GM21447 (cell line): ENCODE measurements at regions not wholly inside any gene's neighbourhood (a gene's known extent, or its start where the extent isn't known, plus 50 kb on each side); places are given as distances from the start of the nearest gene placed in this dataset.

Experiments used
- ATAC-seq: cut with Tn5 transposase; IDR thresholded peaks from one replicate; pipeline ENCODE4 v1.9.1; 2021; ENCODE audit not compliant: unreplicated experiment

GRCh38 chr1:91152331-91152730, 130.5 kb upstream of the ZNF644 start:
- ATAC-seq = no peak

GRCh38 chr1:91151702-91152101, 129.9 kb upstream of the ZNF644 start:
- no peak for ATAC-seq

GRCh38 chr1:91148641-91149069, 126.8 kb upstream of the ZNF644 start:
- ATAC-seq = no peak

- ATAC-seq = no peak
Measured at GRCh38 chr1:91141858-91142257, 120.0 kb upstream of the ZNF644 start.

- no peak for ATAC-seq
Measured at GRCh38 chr1:91138959-91139358, 117.1 kb upstream of the ZNF644 start.

GRCh38 chr1:91137173-91137852, 115.5 kb upstream of the ZNF644 start:
- no peak for ATAC-seq

- no peak for ATAC-seq
Measured at GRCh38 chr1:91135799-91136198, 114.0 kb upstream of the ZNF644 start.

GRCh38 chr1:91133248-91133647, 111.4 kb upstream of the ZNF644 start:
- ATAC-seq = no peak

- ATAC-seq = no peak
Measured at GRCh38 chr1:91130256-91130985, 108.6 kb upstream of the ZNF644 start.

- ATAC-seq = no peak
Measured at GRCh38 chr1:91129458-91129857, 107.6 kb upstream of the ZNF644 start.

- no peak for ATAC-seq
Measured at GRCh38 chr1:91129017-91129416, 107.2 kb upstream of the ZNF644 start.

- no peak for ATAC-seq
Measured at GRCh38 chr1:91124989-91125417, 103.2 kb upstream of the ZNF644 start.

GRCh38 chr1:91124290-91124985, 102.6 kb upstream of the ZNF644 start:
- ATAC-seq = no peak

- ATAC-seq = no peak
Measured at GRCh38 chr1:91123773-91124172, 101.9 kb upstream of the ZNF644 start.

- no peak for ATAC-seq
Measured at GRCh38 chr1:91123319-91123718, 101.5 kb upstream of the ZNF644 start.

- ATAC-seq = no peak
Measured at GRCh38 chr1:91122106-91122717, 100.4 kb upstream of the ZNF644 start.

GRCh38 chr1:91121366-91121765, 99.5 kb upstream of the ZNF644 start:
- no peak for ATAC-seq

GRCh38 chr1:91120936-91121335, 99.1 kb upstream of the ZNF644 start:
- ATAC-seq = no peak

- no peak for ATAC-seq
Measured at GRCh38 chr1:91120421-91120820, 98.6 kb upstream of the ZNF644 start.

GRCh38 chr1:91104712-91105111, 82.9 kb upstream of the ZNF644 start:
- no peak for ATAC-seq

- ATAC-seq = no peak
Measured at GRCh38 chr1:91101328-91101727, 79.5 kb upstream of the ZNF644 start.
